Ramos (cell line): ENCODE measurements at regions not wholly inside any gene's neighbourhood (a gene's known extent, or its start where the extent isn't known, plus 50 kb on each side); places are given as distances from the start of the nearest gene placed in this dataset.
"Not testable (repeated sequence)": the region's sequence is repeated elsewhere in the genome, so short reads cannot be mapped to it uniquely, and the experiment has no call there.

Source experiments
- in situ Hi-C: fragments of 300-500 bp; cut with MboI; formaldehyde crosslinking; loops from one replicate; pipeline ENCODE4 v1.14.3; 2022; ENCODE audit warnings: low sequenced_read_pairs; ENCODE audit not compliant: unreplicated experiment

DNA sequence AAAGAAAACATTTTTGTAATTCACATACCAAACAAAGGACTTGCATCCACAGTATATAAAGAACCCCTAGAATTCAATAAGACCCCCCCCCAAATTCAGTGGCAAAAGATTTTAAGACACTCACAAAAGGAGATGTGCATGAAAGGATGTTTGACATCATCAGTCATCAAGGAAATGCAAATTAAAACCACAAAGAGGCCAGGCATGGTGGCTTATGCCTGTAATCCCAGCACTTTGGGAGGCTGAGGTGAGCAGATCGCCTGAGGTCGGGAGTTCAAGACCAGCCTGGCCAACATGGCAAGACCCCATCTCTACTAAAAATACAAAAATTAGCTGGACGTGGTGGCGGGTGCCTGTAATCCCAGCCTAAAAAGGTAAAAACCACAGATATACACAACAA lies 61.3 kb downstream of the AIPL1 start:
- in situ Hi-C loops: not testable (repeated sequence)

DNA sequence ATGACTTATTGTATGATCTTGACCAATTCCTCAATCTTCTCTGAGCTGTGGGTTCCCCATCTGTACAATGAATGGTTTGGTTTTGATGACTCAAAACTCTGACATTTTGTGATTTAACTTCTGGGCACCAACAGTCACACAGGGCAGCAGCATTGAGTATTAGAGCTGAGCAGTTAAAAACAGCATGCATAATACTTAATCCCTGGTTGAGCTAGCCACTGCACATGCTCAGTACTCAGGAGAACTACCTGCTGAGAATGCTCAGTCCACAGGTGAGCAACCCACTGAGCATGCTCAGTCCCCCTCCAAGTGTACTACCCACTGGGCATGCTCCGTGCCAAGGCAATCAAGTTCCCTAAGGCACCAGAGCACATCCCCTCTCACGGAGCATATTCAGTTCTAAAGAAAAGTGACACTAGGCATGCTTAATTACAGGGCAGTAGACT lies 68.7 kb downstream of the AIPL1 start:
- in situ Hi-C loops: no loop called here

DNA sequence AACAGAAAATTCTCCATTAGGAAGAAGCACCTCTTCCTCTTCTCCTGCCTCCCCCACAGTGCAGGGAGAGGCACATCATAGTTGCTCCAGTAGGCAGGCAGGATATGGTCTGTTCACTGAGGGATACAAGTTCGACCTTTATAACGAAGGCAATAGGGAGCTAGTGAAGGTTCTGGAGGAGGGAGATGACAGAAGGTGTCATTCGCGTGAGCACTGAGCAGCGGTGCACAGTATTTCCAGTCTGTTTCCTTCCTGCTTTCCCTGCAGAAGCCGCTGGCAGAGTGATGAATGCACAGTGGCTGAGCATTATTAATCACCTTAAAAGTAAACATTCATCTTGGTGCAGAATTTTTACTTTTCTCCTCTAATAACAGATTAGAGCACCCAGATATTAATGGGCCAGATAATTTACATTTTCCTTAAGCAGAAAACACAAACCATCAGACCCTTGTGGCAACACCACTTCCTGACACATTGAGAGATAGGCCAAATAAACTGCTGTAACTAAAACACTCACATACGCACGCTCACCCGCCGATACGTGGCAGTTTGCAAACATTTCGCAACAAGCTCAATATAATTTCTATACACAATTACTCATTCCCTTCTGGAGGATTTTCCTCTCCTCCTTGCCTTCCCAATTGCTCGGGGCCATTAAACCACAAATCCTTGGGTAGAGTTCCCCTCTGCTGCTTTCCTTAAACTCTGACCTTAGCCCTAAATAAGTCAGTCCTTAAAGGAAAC lies 69.5 kb downstream of the AIPL1 start:
- in situ Hi-C loops: no loop called here

- in situ Hi-C loops: no loop called here
Measured at GRCh38 chr17:6361733-6362132, 73.2 kb downstream of the AIPL1 start.

- in situ Hi-C loops: loop anchor here (10.0 kb wide), 1 partner anchor 63 kb away; no protein-coding TSS in a partner anchor
Measured at GRCh38 chr17:6358131-6358530, 76.8 kb downstream of the AIPL1 start.

DNA sequence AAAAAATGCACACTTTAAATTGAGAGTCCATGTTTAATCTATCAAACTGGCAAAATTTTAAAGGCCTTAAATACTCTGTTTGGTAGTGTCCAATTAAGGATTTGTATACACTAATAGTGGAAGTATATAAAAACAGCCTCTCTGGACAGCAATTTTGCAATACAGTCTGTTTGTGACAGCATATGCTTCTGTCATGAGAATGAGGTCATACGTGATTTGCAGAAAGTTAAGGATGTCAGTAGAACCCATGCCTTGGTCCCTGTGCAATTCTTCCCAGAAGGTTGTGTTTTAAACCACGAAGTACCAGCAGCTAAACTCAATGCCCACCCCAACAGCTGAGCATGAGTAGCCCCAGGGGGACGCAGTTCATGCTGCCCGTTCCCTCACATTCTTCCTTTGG lies 78.4 kb downstream of the AIPL1 start:
- in situ Hi-C loops: loop anchor here (10.0 kb wide), 1 partner anchor 62 kb away; no protein-coding TSS in a partner anchor

GRCh38 chr17:6355196-6355595 lies 79.7 kb downstream of the AIPL1 start:
- in situ Hi-C loops: loop anchor here (10.0 kb wide), 1 partner anchor 60 kb away; no protein-coding TSS in a partner anchor

DNA sequence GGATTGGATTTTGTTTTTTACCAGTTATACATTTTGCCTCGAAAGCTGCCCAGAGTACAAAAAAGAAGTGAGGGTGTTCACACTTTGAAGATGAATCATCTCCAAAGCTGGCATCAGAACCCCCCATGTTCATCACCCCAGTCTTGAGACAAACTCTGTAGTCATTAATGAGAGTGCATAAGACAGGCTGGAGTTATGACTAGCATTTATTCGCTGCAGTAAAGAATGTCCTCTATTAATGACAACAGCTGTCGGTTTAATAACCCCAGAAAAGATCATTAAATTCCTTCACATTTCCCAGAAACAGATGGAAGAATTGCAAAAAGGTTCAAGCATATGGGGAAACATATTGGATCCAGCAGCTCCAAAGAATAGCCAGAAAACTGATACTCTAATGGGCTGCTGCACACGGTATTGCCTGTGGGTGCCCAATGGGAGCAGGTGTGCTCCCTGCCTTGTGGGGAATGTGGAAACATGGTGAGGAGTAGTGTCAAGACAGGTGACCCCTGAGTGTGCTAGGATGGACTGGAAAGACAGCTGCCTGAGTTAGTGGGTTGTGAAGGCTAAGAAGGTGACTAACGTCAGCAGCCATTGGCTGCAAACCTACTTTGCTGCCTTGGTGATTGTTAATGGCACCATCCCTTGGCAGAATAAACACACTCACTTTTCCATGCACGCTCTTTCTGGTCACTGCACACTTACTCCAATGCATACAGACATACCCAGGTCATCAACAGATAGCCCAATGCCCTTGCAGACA lies 81.9 kb downstream of the AIPL1 start:
- in situ Hi-C loops: loop anchor here (10.0 kb wide), 1 partner anchor 58 kb away; no protein-coding TSS in a partner anchor

- in situ Hi-C loops: loop anchor here (10.0 kb wide), 1 partner anchor 57 kb away; no protein-coding TSS in a partner anchor
Measured at GRCh38 chr17:6352016-6352415, 82.9 kb downstream of the AIPL1 start.

- in situ Hi-C loops: loop anchor here (10.0 kb wide), 1 partner anchor 56 kb away; no protein-coding TSS in a partner anchor
Measured at GRCh38 chr17:6350806-6351205, 84.1 kb downstream of the AIPL1 start.

DNA sequence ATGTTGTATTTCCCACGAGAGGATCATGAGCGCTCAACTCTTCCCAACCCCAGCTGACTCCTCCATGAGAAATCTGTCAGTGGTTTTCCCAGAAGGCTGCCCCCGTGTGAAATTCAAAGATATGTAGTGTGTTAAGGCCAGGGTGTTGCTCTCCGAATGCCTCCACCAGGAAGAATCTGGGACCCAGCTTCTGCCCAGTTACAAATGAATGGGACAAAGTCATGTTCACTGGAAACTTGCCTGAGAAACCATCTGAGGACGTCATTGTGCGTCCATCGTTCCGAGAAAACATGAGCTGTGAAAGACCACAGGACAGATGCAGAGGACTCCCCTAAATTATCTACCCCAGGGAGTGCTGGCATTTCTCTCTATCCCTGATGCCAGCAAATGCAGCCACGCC lies 86.0 kb downstream of the AIPL1 start:
- in situ Hi-C loops: no loop called here

- in situ Hi-C loops: no loop called here
Measured at GRCh38 chr17:6347776-6348175, 87.1 kb downstream of the AIPL1 start.

DNA sequence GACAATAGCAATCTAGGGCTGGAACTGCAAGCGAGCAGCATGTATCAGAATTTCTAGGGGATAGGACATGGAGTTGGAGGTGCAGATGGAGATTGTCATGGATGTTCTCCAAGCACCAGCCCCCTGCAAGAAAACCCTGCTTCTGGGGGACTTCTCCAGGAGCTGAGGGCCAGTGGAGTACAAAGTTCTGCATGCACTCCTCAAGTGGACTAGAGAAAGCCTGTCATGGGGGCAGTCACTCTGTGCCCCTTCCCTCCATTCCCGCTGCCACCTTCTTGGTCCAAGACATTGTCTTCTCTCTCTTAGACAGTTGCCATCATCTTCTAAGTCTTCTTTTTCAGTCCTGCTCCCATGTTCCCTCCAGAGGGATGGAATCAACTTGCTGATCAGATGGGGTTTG lies 87.9 kb downstream of the AIPL1 start:
- in situ Hi-C loops: no loop called here

DNA sequence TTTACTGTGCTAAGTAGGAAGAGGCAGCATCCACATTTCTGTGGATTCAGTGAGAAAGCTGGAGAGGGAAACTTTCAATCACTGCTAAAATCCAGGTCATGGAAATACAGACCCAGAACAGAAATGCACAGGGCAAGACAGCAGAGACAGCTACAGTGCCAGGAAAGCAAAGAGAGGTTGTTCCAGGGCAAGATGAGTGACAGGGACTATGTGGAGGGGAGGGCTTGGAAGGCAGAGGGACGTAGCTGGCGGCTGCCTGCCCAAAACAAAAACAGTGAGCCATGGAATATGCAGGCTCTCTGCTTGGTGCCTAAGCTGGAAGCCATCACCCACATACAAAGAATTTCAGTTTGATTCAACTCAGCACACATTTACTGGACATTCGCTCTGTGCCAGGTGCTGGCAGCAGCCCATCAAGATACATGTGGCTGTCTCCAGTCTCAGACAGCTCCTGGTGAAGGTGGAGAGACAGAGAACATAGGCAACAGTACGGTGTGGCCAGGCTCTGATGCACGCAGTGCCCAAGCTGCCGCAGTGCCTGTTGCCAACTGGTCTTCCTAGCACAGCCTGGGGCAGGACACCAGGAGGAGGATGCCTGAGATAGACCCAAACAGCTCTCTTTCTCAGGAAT lies 88.7 kb downstream of the AIPL1 start:
- in situ Hi-C loops: no loop called here

DNA sequence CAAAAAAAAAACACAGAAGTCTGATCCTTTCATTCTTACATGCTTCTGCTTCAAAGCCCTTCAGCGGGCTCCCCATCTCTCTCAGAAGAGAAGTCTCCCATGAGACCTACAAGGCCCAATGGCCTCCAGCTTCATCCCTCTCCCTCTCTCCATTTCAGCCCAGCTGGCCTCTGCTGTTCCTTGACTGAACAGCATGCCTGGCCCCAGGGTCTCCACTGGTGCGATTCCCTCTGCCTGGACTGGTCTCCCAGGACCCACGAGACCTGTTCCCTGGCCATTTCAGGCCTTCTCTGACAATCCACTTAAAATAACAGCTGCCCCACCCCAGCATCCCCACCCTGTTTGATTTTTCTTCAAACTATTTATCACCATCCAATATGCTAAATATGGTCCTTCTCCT lies 91.2 kb downstream of the AIPL1 start:
- in situ Hi-C loops: no loop called here

DNA sequence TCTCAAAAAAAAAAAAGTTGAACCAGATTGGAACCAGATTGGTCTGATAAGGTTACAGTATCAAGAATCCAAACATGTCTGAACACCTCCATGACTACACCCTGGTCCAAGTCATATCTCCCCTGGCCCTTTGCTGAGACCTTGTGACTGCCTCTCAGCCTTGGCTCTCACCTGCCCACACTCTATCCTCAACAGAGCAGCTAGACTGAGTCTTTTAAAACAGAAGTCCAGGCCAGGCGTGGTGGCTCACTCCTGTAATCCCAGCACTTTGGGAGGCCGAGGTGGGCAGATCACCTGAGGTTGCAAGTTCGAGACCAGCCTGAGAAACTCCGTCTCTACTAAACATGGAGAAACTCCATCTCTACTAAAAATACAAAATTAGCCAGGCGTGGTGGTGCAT lies 91.7 kb downstream of the AIPL1 start:
- in situ Hi-C loops: no loop called here

DNA sequence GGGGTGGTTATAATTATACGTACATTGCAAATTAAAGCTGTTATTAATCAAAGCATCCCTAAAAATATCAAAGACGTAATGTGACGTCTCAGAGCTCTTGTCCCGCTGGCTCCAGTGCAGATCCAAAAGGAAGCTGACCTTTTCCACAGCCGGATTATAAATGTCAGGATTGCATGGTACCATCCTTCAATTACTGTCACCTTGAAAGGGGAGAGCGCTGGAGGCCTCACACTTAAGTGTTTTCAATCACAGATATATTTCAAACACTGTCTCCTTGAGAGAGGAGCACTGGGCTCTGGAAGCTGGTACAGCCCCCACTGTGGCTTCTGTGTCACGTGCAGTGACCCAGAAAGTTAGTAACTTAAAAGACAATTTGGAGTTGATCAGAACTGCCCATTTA lies 94.2 kb downstream of the AIPL1 start:
- in situ Hi-C loops: no loop called here

DNA sequence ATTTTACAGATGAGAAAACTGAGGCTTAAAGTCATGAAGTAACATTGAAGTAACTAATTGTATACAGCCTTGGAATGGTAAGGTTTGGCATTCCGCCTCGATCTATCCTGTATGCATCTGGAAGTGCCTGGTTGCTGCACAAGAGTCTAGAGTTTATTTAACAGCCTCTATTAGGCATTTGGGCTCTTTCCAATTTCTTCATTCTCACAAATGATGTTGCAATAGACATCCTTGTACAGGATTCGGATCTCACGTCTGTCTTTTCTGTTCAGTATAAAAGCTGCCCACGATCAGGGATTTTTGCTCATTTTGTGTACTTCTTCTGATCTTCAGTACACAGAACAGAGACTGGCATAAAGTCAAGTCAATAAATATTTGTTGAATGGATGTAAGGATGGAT lies 100.5 kb downstream of the AIPL1 start:
- in situ Hi-C loops: no loop called here

- in situ Hi-C loops: no loop called here
Measured at GRCh38 chr17:6330936-6331335, 104.0 kb downstream of the AIPL1 start.

GRCh38 chr17:6328279-6328678 lies 106.6 kb downstream of the AIPL1 start:
- in situ Hi-C loops: no loop called here

GRCh38 chr17:6327007-6327406 lies 107.9 kb downstream of the AIPL1 start:
- in situ Hi-C loops: no loop called here
